HepG2 (cell line): ENCODE measurements at regions not wholly inside any gene's neighbourhood (a gene's known extent, or its start where the extent isn't known, plus 50 kb on each side); places are given as distances from the start of the nearest gene placed in this dataset.
A peak's percentile ranks its signal among the peaks of the same experiment; 100 is the strongest.

Experiments used
- ELF3 ChIP-seq: IDR thresholded peaks from 2 replicates; pipeline ENCODE4 v1.6.1; 2016; ENCODE audit warnings: missing genetic modification reagents, missing compliant biosample characterization
- FIP1L1 ChIP-seq: fragments of 200-400 bp; formaldehyde crosslinking; IDR thresholded peaks from 2 replicates; pipeline ENCODE4 v1.6.1; 2018; ENCODE audit warnings: low read depth, mild to moderate bottlenecking, low read length, moderate library complexity, borderline replicate concordance; ENCODE audit not compliant: insufficient read depth
- FOSL1 ChIP-seq: sonication (generic); formaldehyde crosslinking; IDR thresholded peaks from 2 replicates; pipeline ENCODE4 v1.9.0; 2021; ENCODE audit warnings: missing genetic modification reagents, borderline replicate concordance
- GATAD2A ChIP-seq: IDR thresholded peaks from 2 replicates; pipeline ENCODE4 v1.6.1; 2016
- HOXA9 ChIP-seq: sonication (generic); formaldehyde crosslinking; IDR thresholded peaks from 2 replicates; pipeline ENCODE4 v1.8.1; 2022; ENCODE audit warnings: missing genetic modification reagents, mild to moderate bottlenecking, moderate library complexity, borderline replicate concordance
- MEIS2 ChIP-seq: sonication (generic); formaldehyde crosslinking; IDR thresholded peaks from 2 replicates; pipeline ENCODE4 v1.9.0; 2021; ENCODE audit warnings: mild to moderate bottlenecking, missing genetic modification reagents
- RFX1 ChIP-seq: fragments of 450-650 bp; IDR thresholded peaks from 2 replicates; pipeline ENCODE4 v1.6.1; 2017
- SOX5 ChIP-seq: IDR thresholded peaks from 2 replicates; pipeline ENCODE4 v1.6.1; 2016; ENCODE audit warnings: borderline replicate concordance
- TEAD3 ChIP-seq: optimal IDR thresholded peaks from 2 replicates; pipeline ENCODE3; 2016; ENCODE audit warnings: borderline replicate concordance
- ZEB1 ChIP-seq: IDR thresholded peaks from 2 replicates; pipeline ENCODE4 v1.6.1; 2012; ENCODE audit warnings: mild to moderate bottlenecking, low read depth, inconsistent platforms; ENCODE audit not compliant: insufficient replicate concordance
- ZFP1 ChIP-seq: IDR thresholded peaks from 2 replicates; pipeline ENCODE4 v1.6.1; 2016
- TF ChIP-seq, protein P1 (sequence below): sonication (generic); formaldehyde crosslinking; IDR thresholded peaks from 2 replicates; pipeline ENCODE4 v1.9.0; 2021; ENCODE audit warnings: mild to moderate bottlenecking, missing genetic modification reagents
- TF ChIP-seq, protein P2 (sequence below): sonication (generic); formaldehyde crosslinking; IDR thresholded peaks from 2 replicates; pipeline ENCODE4 v1.4.0; 2020; ENCODE audit warnings: missing genetic modification reagents
- TF ChIP-seq, protein P3 (sequence below): sonication (generic); formaldehyde crosslinking; IDR thresholded peaks from 2 replicates; pipeline ENCODE4 v1.4.0; 2020; ENCODE audit warnings: missing genetic modification reagents
- TF ChIP-seq, protein P4 (sequence below): sonication (generic); formaldehyde crosslinking; conservative IDR thresholded peaks from 2 replicates; pipeline ENCODE4 v1.8.0; 2022; ENCODE audit warnings: mild to moderate bottlenecking, moderate library complexity, missing genetic modification reagents

DNA sequence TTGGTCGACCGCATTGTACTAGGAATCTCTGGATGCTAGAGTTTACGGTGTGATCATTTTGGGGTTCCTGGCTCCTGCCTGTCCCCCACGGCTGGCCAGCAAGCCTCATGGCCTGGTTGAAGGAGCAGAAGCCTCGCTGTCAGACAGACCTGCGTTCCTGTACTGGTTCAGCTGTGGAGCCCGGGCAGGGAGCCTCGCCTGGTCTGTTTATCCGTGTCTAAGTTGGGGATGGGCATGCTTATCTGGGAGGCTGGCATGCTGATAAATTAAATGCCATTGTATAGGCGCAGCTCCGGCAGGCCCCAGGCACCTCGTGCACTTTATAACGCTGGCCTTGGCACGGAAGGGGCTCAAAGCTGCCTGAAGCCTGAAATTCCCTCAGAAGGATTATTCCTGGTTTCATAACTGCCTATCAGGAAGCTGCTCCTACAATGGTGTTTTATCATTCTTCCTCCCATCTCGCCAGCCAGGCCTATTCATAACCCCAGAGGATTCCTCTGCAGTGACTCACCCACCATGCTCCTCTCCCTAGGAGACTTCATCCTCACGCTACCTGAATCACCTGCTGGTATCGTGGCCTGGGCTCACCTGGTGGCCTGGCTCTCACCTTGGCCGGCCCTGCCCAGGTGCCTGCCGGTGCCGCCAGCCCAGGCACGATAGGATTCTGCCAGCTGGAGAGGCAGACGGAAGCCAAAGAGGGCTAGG, 110.9 kb downstream of the ASB7 start (continued):
- TF ChIP-seq, protein P1, sequence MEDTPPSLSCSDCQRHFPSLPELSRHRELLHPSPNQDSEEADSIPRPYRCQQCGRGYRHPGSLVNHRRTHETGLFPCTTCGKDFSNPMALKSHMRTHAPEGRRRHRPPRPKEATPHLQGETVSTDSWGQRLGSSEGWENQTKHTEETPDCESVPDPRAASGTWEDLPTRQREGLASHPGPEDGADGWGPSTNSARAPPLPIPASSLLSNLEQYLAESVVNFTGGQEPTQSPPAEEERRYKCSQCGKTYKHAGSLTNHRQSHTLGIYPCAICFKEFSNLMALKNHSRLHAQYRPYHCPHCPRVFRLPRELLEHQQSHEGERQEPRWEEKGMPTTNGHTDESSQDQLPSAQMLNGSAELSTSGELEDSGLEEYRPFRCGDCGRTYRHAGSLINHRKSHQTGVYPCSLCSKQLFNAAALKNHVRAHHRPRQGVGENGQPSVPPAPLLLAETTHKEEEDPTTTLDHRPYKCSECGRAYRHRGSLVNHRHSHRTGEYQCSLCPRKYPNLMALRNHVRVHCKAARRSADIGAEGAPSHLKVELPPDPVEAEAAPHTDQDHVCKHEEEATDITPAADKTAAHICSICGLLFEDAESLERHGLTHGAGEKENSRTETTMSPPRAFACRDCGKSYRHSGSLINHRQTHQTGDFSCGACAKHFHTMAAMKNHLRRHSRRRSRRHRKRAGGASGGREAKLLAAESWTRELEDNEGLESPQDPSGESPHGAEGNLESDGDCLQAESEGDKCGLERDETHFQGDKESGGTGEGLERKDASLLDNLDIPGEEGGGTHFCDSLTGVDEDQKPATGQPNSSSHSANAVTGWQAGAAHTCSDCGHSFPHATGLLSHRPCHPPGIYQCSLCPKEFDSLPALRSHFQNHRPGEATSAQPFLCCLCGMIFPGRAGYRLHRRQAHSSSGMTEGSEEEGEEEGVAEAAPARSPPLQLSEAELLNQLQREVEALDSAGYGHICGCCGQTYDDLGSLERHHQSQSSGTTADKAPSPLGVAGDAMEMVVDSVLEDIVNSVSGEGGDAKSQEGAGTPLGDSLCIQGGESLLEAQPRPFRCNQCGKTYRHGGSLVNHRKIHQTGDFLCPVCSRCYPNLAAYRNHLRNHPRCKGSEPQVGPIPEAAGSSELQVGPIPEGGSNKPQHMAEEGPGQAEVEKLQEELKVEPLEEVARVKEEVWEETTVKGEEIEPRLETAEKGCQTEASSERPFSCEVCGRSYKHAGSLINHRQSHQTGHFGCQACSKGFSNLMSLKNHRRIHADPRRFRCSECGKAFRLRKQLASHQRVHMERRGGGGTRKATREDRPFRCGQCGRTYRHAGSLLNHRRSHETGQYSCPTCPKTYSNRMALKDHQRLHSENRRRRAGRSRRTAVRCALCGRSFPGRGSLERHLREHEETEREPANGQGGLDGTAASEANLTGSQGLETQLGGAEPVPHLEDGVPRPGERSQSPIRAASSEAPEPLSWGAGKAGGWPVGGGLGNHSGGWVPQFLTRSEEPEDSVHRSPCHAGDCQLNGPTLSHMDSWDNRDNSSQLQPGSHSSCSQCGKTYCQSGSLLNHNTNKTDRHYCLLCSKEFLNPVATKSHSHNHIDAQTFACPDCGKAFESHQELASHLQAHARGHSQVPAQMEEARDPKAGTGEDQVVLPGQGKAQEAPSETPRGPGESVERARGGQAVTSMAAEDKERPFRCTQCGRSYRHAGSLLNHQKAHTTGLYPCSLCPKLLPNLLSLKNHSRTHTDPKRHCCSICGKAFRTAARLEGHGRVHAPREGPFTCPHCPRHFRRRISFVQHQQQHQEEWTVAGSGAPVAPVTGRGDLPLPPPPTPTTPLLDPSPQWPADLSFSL (CRISPR knock-in tag), result no peak
- no peak for TF ChIP-seq MEIS2
- peak; percentile 22; the same call in 1 of the 2 replicates for TF ChIP-seq SOX5
- TF ChIP-seq ELF3, result peak; percentile 63
- TF ChIP-seq FOSL1 (CRISPR knock-in tag), result peak; percentile 57; the same call in 1 of the 2 replicates
- no peak for TF ChIP-seq ZFP1 (CRISPR knock-in tag)
- TF ChIP-seq, protein P2, sequence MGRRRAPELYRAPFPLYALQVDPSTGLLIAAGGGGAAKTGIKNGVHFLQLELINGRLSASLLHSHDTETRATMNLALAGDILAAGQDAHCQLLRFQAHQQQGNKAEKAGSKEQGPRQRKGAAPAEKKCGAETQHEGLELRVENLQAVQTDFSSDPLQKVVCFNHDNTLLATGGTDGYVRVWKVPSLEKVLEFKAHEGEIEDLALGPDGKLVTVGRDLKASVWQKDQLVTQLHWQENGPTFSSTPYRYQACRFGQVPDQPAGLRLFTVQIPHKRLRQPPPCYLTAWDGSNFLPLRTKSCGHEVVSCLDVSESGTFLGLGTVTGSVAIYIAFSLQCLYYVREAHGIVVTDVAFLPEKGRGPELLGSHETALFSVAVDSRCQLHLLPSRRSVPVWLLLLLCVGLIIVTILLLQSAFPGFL (CRISPR knock-in tag), result no peak
- 0 out of 2 replicates have a peak, but pooled peaks have one; percentile 16 for TF ChIP-seq GATAD2A (CRISPR knock-in tag)
- TF ChIP-seq HOXA9 (CRISPR knock-in tag), result no peak
- peak; percentile 78 for TF ChIP-seq ZEB1
- no peak for TF ChIP-seq FIP1L1
- TF ChIP-seq TEAD3 (CRISPR knock-in tag), result peak; percentile 74
- TF ChIP-seq, protein P3, sequence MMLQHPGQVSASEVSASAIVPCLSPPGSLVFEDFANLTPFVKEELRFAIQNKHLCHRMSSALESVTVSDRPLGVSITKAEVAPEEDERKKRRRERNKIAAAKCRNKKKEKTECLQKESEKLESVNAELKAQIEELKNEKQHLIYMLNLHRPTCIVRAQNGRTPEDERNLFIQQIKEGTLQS (CRISPR knock-in tag), result peak; percentile 81
- no peak for TF ChIP-seq RFX1
- TF ChIP-seq, protein P4, sequence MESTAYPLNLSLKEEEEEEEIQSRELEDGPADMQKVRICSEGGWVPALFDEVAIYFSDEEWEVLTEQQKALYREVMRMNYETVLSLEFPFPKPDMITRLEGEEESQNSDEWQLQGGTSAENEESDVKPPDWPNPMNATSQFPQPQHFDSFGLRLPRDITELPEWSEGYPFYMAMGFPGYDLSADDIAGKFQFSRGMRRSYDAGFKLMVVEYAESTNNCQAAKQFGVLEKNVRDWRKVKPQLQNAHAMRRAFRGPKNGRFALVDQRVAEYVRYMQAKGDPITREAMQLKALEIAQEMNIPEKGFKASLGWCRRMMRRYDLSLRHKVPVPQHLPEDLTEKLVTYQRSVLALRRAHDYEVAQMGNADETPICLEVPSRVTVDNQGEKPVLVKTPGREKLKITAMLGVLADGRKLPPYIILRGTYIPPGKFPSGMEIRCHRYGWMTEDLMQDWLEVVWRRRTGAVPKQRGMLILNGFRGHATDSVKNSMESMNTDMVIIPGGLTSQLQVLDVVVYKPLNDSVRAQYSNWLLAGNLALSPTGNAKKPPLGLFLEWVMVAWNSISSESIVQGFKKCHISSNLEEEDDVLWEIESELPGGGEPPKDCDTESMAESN (CRISPR knock-in tag), result no peak
- TF ChIP-seq, all 625 proteins: peak for 20
